ENCODE measurements at regions not wholly inside any gene's neighbourhood (a gene's known extent, or its start where the extent isn't known, plus 50 kb on each side); places are given as distances from the start of the nearest gene placed in this dataset.

GRCh38 chr1:59078070-59078800 is 218.7 kb upstream of the FGGY start:
- no peak for DNase-seq
- ATAC-seq: peak in 1 of 4 donors; percentile 23
- no peaks in the 10 kb centered on the region for H3K9me3 ChIP-seq

GRCh38 chr1:59078866-59079265 is 218.0 kb upstream of the FGGY start:
- H3K27me3 ChIP-seq: no peaks in the 10 kb centered on the region
- TF ChIP-seq CTCF (IDR thresholded peaks at IDR 0.05): no peak
- TF ChIP-seq POLR2A (IDR thresholded peaks at IDR 0.05): no peak
- no peaks in the 10 kb centered on the region for H3K36me3 ChIP-seq
- WGBS (ENCODE audit: insufficient coverage, low coverage, low lambda C conversion rate, missing lambda C conversion rate): 55% methylated on average over 3 of the region's 3 CpGs
- H3K4me1 ChIP-seq: no peaks in the 10 kb centered on the region
- intact Hi-C loops (cut with DNase I): no loop called here
- no peaks in the 10 kb centered on the region for H3K9me3 ChIP-seq
- H3K4me3 ChIP-seq: no peak overlapping the region
- DNase-seq: no peak
- H3K27ac ChIP-seq: no peak overlapping the region
- no peak for ATAC-seq

More at GRCh38 chr1:59078070-59078800, 218.7 kb upstream of the FGGY start:
- Histone ChIP-seq H3K36me3 (no peaks in the 10 kb centered on the region), H3K4me3 (no peak overlapping the region), H3K27ac (no peak overlapping the region), H3K4me1 (no peaks in the 10 kb centered on the region), H3K27me3 (no peaks in the 10 kb centered on the region)
- WGBS (ENCODE audit: insufficient coverage, low coverage, low lambda C conversion rate, missing lambda C conversion rate): 49% methylated on average over 3 of the region's 4 CpGs
- TF ChIP-seq POLR2A (IDR thresholded peaks at IDR 0.05) (no peak), CTCF (IDR thresholded peaks at IDR 0.05) (no peak)
- intact Hi-C loops (cut with DNase I): no loop called here

DNA sequence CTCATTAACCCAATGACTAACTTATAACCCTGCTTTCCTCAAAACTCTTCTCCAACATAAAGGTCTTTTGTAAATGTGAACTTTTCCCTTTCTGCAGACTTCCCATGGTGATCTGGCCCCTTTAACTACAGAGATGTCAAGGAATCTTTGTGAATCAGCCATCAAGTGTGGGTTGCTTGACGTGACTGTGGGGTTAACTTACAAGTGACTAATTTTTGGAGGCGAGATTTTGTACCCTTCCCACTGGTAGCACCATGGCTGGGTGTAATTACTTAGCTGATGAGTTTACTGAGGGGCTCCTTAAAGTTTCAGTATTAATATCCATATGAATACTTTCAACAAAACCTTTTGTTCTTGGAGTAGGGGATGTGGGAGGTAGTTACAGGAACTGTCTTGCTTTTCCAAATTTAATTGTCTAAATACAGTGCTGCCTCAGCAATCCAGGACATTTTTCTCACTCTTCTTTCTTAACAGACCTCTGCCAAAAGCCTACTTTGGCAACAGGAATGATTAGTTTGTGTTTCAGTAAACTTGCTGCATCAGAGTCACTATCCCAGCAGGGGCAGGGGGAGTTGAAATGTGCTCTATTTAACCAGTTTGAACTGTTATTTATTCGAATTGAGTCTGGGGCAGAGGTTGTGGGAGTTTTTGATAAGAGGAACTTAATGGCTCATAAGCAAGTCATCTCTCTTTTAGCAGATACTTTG is 217.3 kb upstream of the FGGY start:
- Histone ChIP-seq H3K36me3 (no peaks in the 10 kb centered on the region), H3K4me3 (no peak overlapping the region), H3K4me1 (no peaks in the 10 kb centered on the region), H3K27ac (no peak overlapping the region), H3K27me3 (no peaks in the 10 kb centered on the region), H3K9me3 (no peaks in the 10 kb centered on the region)
- WGBS (ENCODE audit: insufficient coverage, low coverage, low lambda C conversion rate, missing lambda C conversion rate): 36% methylated on average over 3 of the region's 3 CpGs
- no peak for TF ChIP-seq POLR2A (IDR thresholded peaks at IDR 0.05)
- TF ChIP-seq CTCF (IDR thresholded peaks at IDR 0.05): no peak
- DNase-seq (no peak), ATAC-seq (no peak)
- intact Hi-C loops (cut with DNase I): no loop called here

DNA sequence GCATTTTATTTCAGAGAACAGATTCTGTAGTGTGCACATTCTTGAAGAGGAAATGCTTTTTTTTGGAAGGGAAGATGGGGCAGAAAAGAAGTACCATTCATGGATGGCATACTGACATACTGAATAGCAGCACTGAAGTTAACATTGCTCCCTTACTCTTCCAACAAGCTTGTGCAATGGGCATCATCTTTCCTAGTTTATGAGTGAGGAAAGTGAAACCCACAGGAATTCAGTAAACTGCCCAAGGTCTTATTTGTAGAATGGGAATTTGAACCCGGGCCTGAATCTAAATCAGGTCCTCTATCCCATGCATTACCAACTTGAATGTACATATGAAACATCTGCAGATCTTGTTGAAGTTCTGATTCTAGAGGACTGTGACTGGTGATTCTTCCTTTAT is 215.7 kb upstream of the FGGY start:
- H3K9me3 ChIP-seq: no peaks in the 10 kb centered on the region
- no peak overlapping the region for H3K27ac ChIP-seq
- no peak overlapping the region for H3K4me3 ChIP-seq
- no peak for TF ChIP-seq POLR2A (IDR thresholded peaks at IDR 0.05)
- TF ChIP-seq CTCF (IDR thresholded peaks at IDR 0.05): no peak
- H3K36me3 ChIP-seq: no peaks in the 10 kb centered on the region
- WGBS (ENCODE audit: insufficient coverage, low coverage, low lambda C conversion rate, missing lambda C conversion rate): 100% methylated on average over 1 of the region's 1 CpG
- DNase-seq: no peak
- no peaks in the 10 kb centered on the region for H3K4me1 ChIP-seq
- no peaks in the 10 kb centered on the region for H3K27me3 ChIP-seq
- intact Hi-C loops (cut with DNase I): no loop called here
- no peak for ATAC-seq
